HEK293T (cell line): ENCODE measurements at regions not wholly inside any gene's neighbourhood (a gene's known extent, or its start where the extent isn't known, plus 50 kb on each side); places are given as distances from the start of the nearest gene placed in this dataset.

Experiments
- BHLHE40 ChIP-seq: fragments of 450-650 bp; IDR thresholded peaks from 2 replicates; pipeline ENCODE4 v1.6.1; 2016; ENCODE audit warnings: mild to moderate bottlenecking, moderate library complexity, borderline replicate concordance
- ELF4 ChIP-seq: fragments of 450-650 bp; IDR thresholded peaks from 2 replicates; pipeline ENCODE4 v1.6.1; 2017; ENCODE audit warnings: antibody characterized with exemption
- FOXA1 ChIP-seq: fragments of 450-650 bp; IDR thresholded peaks from 2 replicates; pipeline ENCODE4 v1.6.1; 2016; ENCODE audit warnings: mild to moderate bottlenecking
- FOXK2 ChIP-seq: fragments of 450-650 bp; IDR thresholded peaks from 2 replicates; pipeline ENCODE4 v1.6.1; 2016; ENCODE audit warnings: mild to moderate bottlenecking
- FOXM1 ChIP-seq: fragments of 450-650 bp; IDR thresholded peaks from 2 replicates; pipeline ENCODE4 v1.6.1; 2017; ENCODE audit warnings: mild to moderate bottlenecking, borderline replicate concordance
- SP1 ChIP-seq: fragments of 450-650 bp; IDR thresholded peaks from 2 replicates; pipeline ENCODE4 v1.6.1; 2017
- SUZ12 ChIP-seq: fragments of 450-650 bp; IDR thresholded peaks from 2 replicates; pipeline ENCODE4 v1.6.1; 2016; ENCODE audit warnings: mild to moderate bottlenecking
- TARDBP ChIP-seq: fragments of 450-650 bp; IDR thresholded peaks from 2 replicates; pipeline ENCODE4 v1.6.1; 2016

GRCh38 chr2:66145490-66145889 is 289.4 kb upstream of the MEIS1 start:
- TF ChIP-seq FOXA1 = no peak
- TF ChIP-seq BHLHE40 = no peak
- no peak for TF ChIP-seq TARDBP
- no peak for TF ChIP-seq FOXM1
- no peak for TF ChIP-seq SP1
- no peak for TF ChIP-seq ELF4
- TF ChIP-seq FOXK2 = no peak
- TF ChIP-seq SUZ12 = no peak
